B cell (primary cell): ENCODE measurements at regions not wholly inside any gene's neighbourhood (a gene's known extent, or its start where the extent isn't known, plus 50 kb on each side); places are given as distances from the start of the nearest gene placed in this dataset.
A peak's percentile ranks its signal among the peaks of the same experiment; 100 is the strongest.

Experiments used
- ATAC-seq: fragments of 200-7000 bp; cut with Tn5 transposase; one replicate; pipeline ENCODE4 v1.10.0; 2021; ENCODE audit warnings: low read depth, mild to moderate bottlenecking, moderate number of reproducible peaks, moderate library complexity
- CTCF ChIA-PET: fragments of 350-600 bp; sonication (Branson Sonifier 250); formaldehyde crosslinking; loops from one replicate; lab custom pipeline; 2021; ENCODE audit warnings: antibody characterized with exemption, inconsistent platforms; lab: Charles Lee
- POLR2A ChIA-PET: fragments of 350-600 bp; sonication (Branson Sonifier 250); formaldehyde crosslinking; loops from one replicate; lab custom pipeline; 2021; ENCODE audit warnings: antibody characterized with exemption; lab: Charles Lee
- DNase-seq: peaks from one replicate; pipeline ENCODE4 v3.0.0; 2013
- H2AFZ ChIP-seq: 2 replicates; pipeline ENCODE4 v1.6.1; 2012; ENCODE audit warnings: mild to moderate bottlenecking, low read depth, low read length; ENCODE audit not compliant: insufficient read depth, poor library complexity, severe bottlenecking
- H3K27ac ChIP-seq, 2 donors: 1 replicate in 1 of 2; 2 replicates in 1 of 2; pipeline ENCODE4 v1.5.1; 2012 to 2013; ENCODE audit warnings: low read length in 2 of 2, mild to moderate bottlenecking in 2 of 2, moderate library complexity in 1 of 2
- H3K27me3 ChIP-seq, 4 experiments: fragments of 200-600 bp in 1 of 4; sonication (generic) in 1 of 4; replicated peaks in 1 of 4; 1 replicate in 2 of 4; 2 replicates in 2 of 4; pipeline versions ENCODE4 v1.6.1 to v1.7.0; 2013 to 2016; ENCODE audit warnings: low read length in 3 of 4, mild to moderate bottlenecking in 2 of 4, mixed read lengths in 1 of 4, moderate library complexity in 1 of 4; ENCODE audit not compliant: insufficient read depth in 4 of 4, control insufficient read depth in 3 of 4; ENCODE audit errors: control extremely low read depth in 1 of 4
- H3K36me3 ChIP-seq, 2 experiments: replicated peaks in 1 of 2; 1 replicate in 1 of 2; 2 replicates in 1 of 2; pipeline versions ENCODE4 v1.6.1 to v1.7.1; 2013; ENCODE audit warnings: low read length in 1 of 2; ENCODE audit not compliant: insufficient read depth in 2 of 2, control insufficient read depth in 1 of 2; ENCODE audit errors: control extremely low read depth in 1 of 2, extremely low read depth in 1 of 2
- H3K4me1 ChIP-seq, 2 donors: fragments of 200-600 bp in 1 of 2; sonication (generic) in 1 of 2; 1 replicate in 1 of 2; 2 replicates in 1 of 2; pipeline versions ENCODE4 v1.5.1 to v1.6.1; 2013 to 2017; ENCODE audit warnings: low read length in 2 of 2; ENCODE audit not compliant: control insufficient read depth in 2 of 2, insufficient read depth in 2 of 2
- H3K4me2 ChIP-seq: replicated peaks from 2 replicates; pipeline ENCODE3; 2012; ENCODE audit warnings: mild to moderate bottlenecking, low read depth, low read length; ENCODE audit not compliant: poor library complexity, severe bottlenecking
- H3K4me3 ChIP-seq, 5 experiments: fragments of 200-600 bp in 1 of 5; sonication (generic) in 1 of 5; 1 replicate in 3 of 5; 2 replicates in 2 of 5; pipeline versions ENCODE4 v1.5.1 to v1.7.0; 2011 to 2016; ENCODE audit warnings: low read length in 4 of 5, mild to moderate bottlenecking in 4 of 5, low read depth in 2 of 5, control low read depth in 1 of 5, moderate library complexity in 1 of 5; ENCODE audit not compliant: insufficient read depth in 1 of 5; ENCODE audit errors: control extremely low read depth in 1 of 5, extremely low read depth in 1 of 5
- H3K79me2 ChIP-seq: fragments of 200-600 bp; sonication (generic); one replicate; pipeline ENCODE4 v1.6.0; 2016; ENCODE audit warnings: low read length; ENCODE audit not compliant: control insufficient read depth, insufficient read depth
- H3K9ac ChIP-seq: fragments of 200-600 bp; sonication (generic); 2 replicates; pipeline ENCODE4 v1.6.1; 2017; ENCODE audit warnings: mild to moderate bottlenecking, low read length, moderate library complexity
- H3K9me3 ChIP-seq, 3 donors: one replicate each; pipeline versions ENCODE4 v1.6.1 to v1.7.1; 2013; ENCODE audit warnings: low read length in 2 of 3; ENCODE audit not compliant: control insufficient read depth in 2 of 3, insufficient read depth in 1 of 3; ENCODE audit errors: control extremely low read depth in 1 of 3
- H4K20me1 ChIP-seq: 2 replicates; pipeline ENCODE4 v1.6.0; 2012; ENCODE audit warnings: mild to moderate bottlenecking, low read length; ENCODE audit not compliant: insufficient read depth, control insufficient read depth, poor library complexity, severe bottlenecking
- H3K27ac Mint-ChIP-seq: one replicate; pipeline ENCODE4 v1.8.0; 2021; ENCODE audit warnings: mixed read lengths
- H3K27me3 Mint-ChIP-seq: one replicate; pipeline ENCODE4 v1.8.0; 2021; ENCODE audit warnings: mixed read lengths
- H3K4me1 Mint-ChIP-seq: one replicate; pipeline ENCODE4 v1.8.0; 2021; ENCODE audit warnings: mixed read lengths
- H3K4me3 Mint-ChIP-seq: one replicate; pipeline ENCODE4 v1.8.0; 2021; ENCODE audit warnings: mixed read lengths
- H3K9me3 Mint-ChIP-seq: one replicate; pipeline ENCODE4 v1.8.0; 2022; ENCODE audit warnings: mixed read lengths; ENCODE audit not compliant: insufficient read depth
- EZH2 ChIP-seq: IDR thresholded peaks from 2 replicates; pipeline ENCODE4 v1.6.1; 2012; ENCODE audit warnings: borderline replicate concordance, low read depth, mild to moderate bottlenecking, moderate library complexity, low read length; ENCODE audit not compliant: insufficient read depth, poor library complexity, severe bottlenecking
- WGBS: methylation state at CpG from one replicate; pipeline ENCODE4 v1.1.5; 2013; ENCODE audit warnings: missing lambda C conversion rate; ENCODE audit not compliant: insufficient coverage; 5-methylcytosine and 5-hydroxymethylcytosine counted together
- intact Hi-C: fragments of 100-400 bp; cut with micrococcal nuclease; formaldehyde crosslinking; loops from one replicate; pipeline ENCODE4 v1.10.0; 2022
- TF ChIP-seq, protein P1 (sequence below): fragments of 200-600 bp; IDR thresholded peaks from one replicate; pipeline ENCODE4 v1.8.0; 2022; ENCODE audit warnings: antibody characterized with exemption, mild to moderate bottlenecking

- TF ChIP-seq EZH2 = no peak
- Histone ChIP-seq H3K9ac (no peak overlapping the region), H3K4me3 (no peak overlapping the region), H3K36me3 (no peaks in the 10 kb centered on the region), H3K9me3 (peaks cover 0 to 4% (median 0%) of the 10 kb centered on the region in 3 donors), H3K27ac (no peak overlapping the region), H3K27me3 (no peaks in the 10 kb centered on the region), H2AFZ (no peak overlapping the region), H3K79me2 (peaks cover 4% of the 10 kb centered on the region), H3K4me2 (no peak overlapping the region), H4K20me1 (no peaks in the 10 kb centered on the region), H3K4me1 (peaks cover 25 to 31% of the 10 kb centered on the region in 2 donors)
- intact Hi-C loops = loop anchor here (5.0 kb wide), 1 partner anchor 319 kb away; no protein-coding TSS in a partner anchor
- CTCF ChIA-PET = interaction anchor here (1.0 kb wide), 1 partner anchor 316 kb away, joined by 3 read pairs; no protein-coding TSS in a partner anchor
- Mint-ChIP-seq H3K4me3 (no peak overlapping the region), H3K27me3 (no peaks in the 10 kb centered on the region), H3K9me3 (no peaks in the 10 kb centered on the region), H3K27ac (peak overlapping the region; percentile 71), H3K4me1 (peaks cover 26% of the 10 kb centered on the region)
- DNase-seq (no peak), ATAC-seq (no peak)
- POLR2A ChIA-PET = no interaction called here
- 100% methylated on average over 2 of the region's 4 CpGs for WGBS
Measured at GRCh38 chr13:40385858-40386180, 280.6 kb downstream of the FOXO1 start.

DNA sequence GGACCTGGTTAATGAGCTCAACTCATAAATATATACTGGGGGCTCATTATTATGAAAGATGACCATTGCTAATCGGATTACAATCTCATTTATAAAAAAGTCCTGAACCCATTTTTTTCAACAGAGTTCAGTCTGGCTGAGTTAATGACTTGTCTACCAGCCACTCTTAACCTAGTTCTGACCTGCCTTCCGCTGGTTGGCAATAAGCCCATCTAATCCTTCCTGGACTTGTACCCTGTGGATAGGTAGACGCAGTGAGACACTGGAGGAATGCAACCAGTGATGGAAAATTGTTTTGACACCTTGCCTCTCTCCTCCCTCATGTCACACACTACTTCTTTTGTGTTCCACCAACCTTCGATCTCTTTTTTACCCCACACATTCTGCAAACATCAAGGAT, 279.9 kb downstream of the FOXO1 start:
- intact Hi-C loops = loop anchor here (5.0 kb wide), 1 partner anchor 319 kb away; no protein-coding TSS in a partner anchor
- H3K27ac Mint-ChIP-seq = peak overlapping the region; percentile 23
- H3K79me2 ChIP-seq = peaks cover 4% of the 10 kb centered on the region
- no peaks in the 10 kb centered on the region for H3K27me3 Mint-ChIP-seq
- H4K20me1 ChIP-seq = no peaks in the 10 kb centered on the region
- H3K4me1 Mint-ChIP-seq = peaks cover 26% of the 10 kb centered on the region
- no peak overlapping the region for H3K4me3 ChIP-seq
- TF ChIP-seq, protein P1, sequence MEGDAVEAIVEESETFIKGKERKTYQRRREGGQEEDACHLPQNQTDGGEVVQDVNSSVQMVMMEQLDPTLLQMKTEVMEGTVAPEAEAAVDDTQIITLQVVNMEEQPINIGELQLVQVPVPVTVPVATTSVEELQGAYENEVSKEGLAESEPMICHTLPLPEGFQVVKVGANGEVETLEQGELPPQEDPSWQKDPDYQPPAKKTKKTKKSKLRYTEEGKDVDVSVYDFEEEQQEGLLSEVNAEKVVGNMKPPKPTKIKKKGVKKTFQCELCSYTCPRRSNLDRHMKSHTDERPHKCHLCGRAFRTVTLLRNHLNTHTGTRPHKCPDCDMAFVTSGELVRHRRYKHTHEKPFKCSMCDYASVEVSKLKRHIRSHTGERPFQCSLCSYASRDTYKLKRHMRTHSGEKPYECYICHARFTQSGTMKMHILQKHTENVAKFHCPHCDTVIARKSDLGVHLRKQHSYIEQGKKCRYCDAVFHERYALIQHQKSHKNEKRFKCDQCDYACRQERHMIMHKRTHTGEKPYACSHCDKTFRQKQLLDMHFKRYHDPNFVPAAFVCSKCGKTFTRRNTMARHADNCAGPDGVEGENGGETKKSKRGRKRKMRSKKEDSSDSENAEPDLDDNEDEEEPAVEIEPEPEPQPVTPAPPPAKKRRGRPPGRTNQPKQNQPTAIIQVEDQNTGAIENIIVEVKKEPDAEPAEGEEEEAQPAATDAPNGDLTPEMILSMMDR = no peak
- TF ChIP-seq EZH2 = no peak
- no peak overlapping the region for H3K4me3 Mint-ChIP-seq
- H3K36me3 ChIP-seq = no peaks in the 10 kb centered on the region
- no peak overlapping the region for H3K27ac ChIP-seq
- H3K4me2 ChIP-seq = no peak overlapping the region
- 85% methylated on average over 2 of the region's 4 CpGs for WGBS
- H2AFZ ChIP-seq = no peak overlapping the region
- no peak for DNase-seq
- ChIA-PET POLR2A (interaction anchor here (0.5 kb wide), 1 partner anchor 250 kb away, joined by 3 read pairs; no protein-coding TSS in a partner anchor), CTCF (interaction anchor here (0.5 to 1.8 kb wide), 3 partner anchors 138 to 443 kb away, joined by 3 to 4 read pairs (median 3); no protein-coding TSS in a partner anchor)
- peaks cover 25 to 31% of the 10 kb centered on the region in 2 donors for H3K4me1 ChIP-seq
- H3K9me3 Mint-ChIP-seq = no peaks in the 10 kb centered on the region
- peaks cover 0 to 4% (median 0%) of the 10 kb centered on the region in 3 donors for H3K9me3 ChIP-seq
- no peak overlapping the region for H3K9ac ChIP-seq
- ATAC-seq = no peak
- no peaks in the 10 kb centered on the region for H3K27me3 ChIP-seq
